ENCODE measurements at regions not wholly inside any gene's neighbourhood (a gene's known extent, or its start where the extent isn't known, plus 50 kb on each side); places are given as distances from the start of the nearest gene placed in this dataset.

GRCh38 chr2:6103372-6103771 lies 411.2 kb downstream of the SOX11 start:
- no peaks in the 10 kb centered on the region for H3K27me3 ChIP-seq (ENCODE audit: insufficient read depth)
- H3K36me3 ChIP-seq (replicated peaks in 1 of 2; ENCODE audit: control insufficient read depth in 1 of 2, insufficient read depth in 2 of 2, low read length in 1 of 2) = no peaks in the 10 kb centered on the region
- H3K9me3 ChIP-seq = no peaks in the 10 kb centered on the region
- no peak overlapping the region for H3K27ac ChIP-seq (ENCODE audit: low read depth in 2 of 2, low read length in 1 of 2)
- H3K9ac ChIP-seq = no peak overlapping the region
- TF ChIP-seq USF1 (IDR thresholded peaks at IDR 0.05; ENCODE audit: borderline replicate concordance, low read depth) (no peak), TCF12 (IDR thresholded peaks at IDR 0.05) (no peak), JUND (IDR thresholded peaks at IDR 0.05) (no peak), RFX5 (IDR thresholded peaks at IDR 0.05; ENCODE audit: low read length) (no peak), MXI1 (IDR thresholded peaks at IDR 0.05; ENCODE audit: low read depth, low read length) (no peak)
- DNase-seq = no peak
- no peak overlapping the region for H3K4me3 ChIP-seq (ENCODE audit: low read depth in 2 of 2, low read length in 1 of 2)
- 63% methylated on average over 3 of the region's 3 CpGs for WGBS (ENCODE audit: low lambda C conversion rate)
- no peaks in the 10 kb centered on the region for H4K20me1 ChIP-seq (ENCODE audit: insufficient read depth)
- H3K79me2 ChIP-seq (ENCODE audit: insufficient read depth) = no peaks in the 10 kb centered on the region
- POLR2A ChIA-PET = no interaction called here
- no peak overlapping the region for H3K4me2 ChIP-seq
- H3K4me1 ChIP-seq (ENCODE audit: control insufficient read depth in 1 of 2, insufficient read depth in 2 of 2, low read depth in 1 of 2, low read length in 1 of 2) = peaks cover 0 to 2% of the 10 kb centered on the region in 2 experiments; a peak in 1 of 4 replicates
- no peak overlapping the region for H2AFZ ChIP-seq (ENCODE audit: low read depth)
- CTCF ChIA-PET = interaction anchor here (0.9 kb wide), 1 partner anchor 11 kb away, joined by 3 read pairs; no protein-coding TSS in a partner anchor
- no peaks in the 10 kb centered on the region for H3F3A ChIP-seq (replicated peaks; ENCODE audit: insufficient read depth)
- H3K9me2 ChIP-seq = no peaks in the 10 kb centered on the region; the same call in 1 of the 2 replicates

GRCh38 chr2:6103949-6104348 lies 411.8 kb downstream of the SOX11 start:
- Histone ChIP-seq H3K4me1 (ENCODE audit: control insufficient read depth in 1 of 2, insufficient read depth in 2 of 2, low read depth in 1 of 2, low read length in 1 of 2) (peaks cover 0 to 2% of the 10 kb centered on the region in 2 experiments; a peak in 1 of 4 replicates), H2AFZ (ENCODE audit: low read depth) (no peak overlapping the region), H3K79me2 (ENCODE audit: insufficient read depth) (no peaks in the 10 kb centered on the region), H3F3A (replicated peaks; ENCODE audit: insufficient read depth) (no peaks in the 10 kb centered on the region), H4K20me1 (ENCODE audit: insufficient read depth) (no peaks in the 10 kb centered on the region), H3K9ac (no peak overlapping the region), H3K9me3 (no peaks in the 10 kb centered on the region), H3K9me2 (no peaks in the 10 kb centered on the region; the same call in 1 of the 2 replicates), H3K36me3 (replicated peaks in 1 of 2; ENCODE audit: control insufficient read depth in 1 of 2, insufficient read depth in 2 of 2, low read length in 1 of 2) (no peaks in the 10 kb centered on the region), H3K4me2 (no peak overlapping the region), H3K4me3 (ENCODE audit: low read depth in 2 of 2, low read length in 1 of 2) (no peak overlapping the region), H3K27me3 (ENCODE audit: insufficient read depth) (no peaks in the 10 kb centered on the region), H3K27ac (ENCODE audit: low read depth in 2 of 2, low read length in 1 of 2) (no peak overlapping the region)
- POLR2A ChIA-PET = no interaction called here
- CTCF ChIA-PET = interaction anchor here (0.9 kb wide), 1 partner anchor 11 kb away, joined by 3 read pairs; no protein-coding TSS in a partner anchor
- no peak for TF ChIP-seq POLR2AphosphoS5 (IDR thresholded peaks at IDR 0.05; ENCODE audit: low read depth, low read length)
- no peak for TF ChIP-seq FOXM1 (IDR thresholded peaks at IDR 0.05; ENCODE audit: low read depth)
- no peak for TF ChIP-seq REST (IDR thresholded peaks at IDR 0.05; ENCODE audit: low read depth, low read length)
- no peak for TF ChIP-seq MXI1 (IDR thresholded peaks at IDR 0.05; ENCODE audit: low read depth, low read length)
- TF ChIP-seq JUND (IDR thresholded peaks at IDR 0.05) = no peak
- no peak for TF ChIP-seq SMC3 (IDR thresholded peaks at IDR 0.05; ENCODE audit: low read depth, low read length)
- TF ChIP-seq ELF1 (IDR thresholded peaks at IDR 0.05) = no peak
- no peak for TF ChIP-seq GATA2 (CRISPR knock-in tag; IDR thresholded peaks at IDR 0.05)
- TF ChIP-seq EP300 (IDR thresholded peaks at IDR 0.05; ENCODE audit: borderline replicate concordance in 1 of 2, low read depth in 1 of 2, low read length in 1 of 2) = no peak
- TF ChIP-seq EZH2phosphoT487 (IDR thresholded peaks at IDR 0.05; ENCODE audit: borderline replicate concordance, low read depth) = no peak
- no peak for TF ChIP-seq CHD2 (IDR thresholded peaks at IDR 0.05; ENCODE audit: low read length, partially characterized antibody)
- DNase-seq = no peak
- WGBS (ENCODE audit: low lambda C conversion rate) = 44% methylated on average over 3 of the region's 3 CpGs

All from SK-N-SH (cell line).